HCT116 (cell line): ENCODE measurements at regions not wholly inside any gene's neighbourhood (a gene's known extent, or its start where the extent isn't known, plus 50 kb on each side); places are given as distances from the start of the nearest gene placed in this dataset.

Experiments
- CBX3 ChIP-seq: IDR thresholded peaks from 2 replicates; pipeline ENCODE4 v1.6.1; 2012; ENCODE audit warnings: low read depth
- EGR1 ChIP-seq: IDR thresholded peaks from 2 replicates; pipeline ENCODE4 v1.6.1; 2012; ENCODE audit warnings: low read depth
- ELF1 ChIP-seq: IDR thresholded peaks from 2 replicates; pipeline ENCODE4 v1.6.1; 2012; ENCODE audit warnings: low read depth, borderline replicate concordance
- EZH2 ChIP-seq: fragments of 200-600 bp; sonication (generic); IDR thresholded peaks from 2 replicates; pipeline ENCODE4 v1.6.1; 2017; ENCODE audit warnings: antibody characterized with exemption, mixed run types
- EZH2phosphoT487 ChIP-seq: fragments of 200-600 bp; IDR thresholded peaks from 2 replicates; pipeline ENCODE4 v1.6.1; 2018; ENCODE audit warnings: antibody characterized with exemption, borderline replicate concordance
- MAX ChIP-seq: IDR thresholded peaks from 2 replicates; pipeline ENCODE4 v1.6.1; 2012
- POLR2A ChIP-seq: IDR thresholded peaks from 2 replicates; pipeline ENCODE4 v1.7.0; 2011; ENCODE audit warnings: borderline replicate concordance; ENCODE audit not compliant: insufficient read depth, insufficient read length; ENCODE audit errors: extremely low read depth
- SP1 ChIP-seq: IDR thresholded peaks from 2 replicates; pipeline ENCODE4 v1.6.1; 2012; ENCODE audit warnings: low read depth
- ZFX ChIP-seq: fragments of 450-650 bp; IDR thresholded peaks from 2 replicates; pipeline ENCODE4 v1.6.1; 2017
- ZNF274 ChIP-seq: fragments of 200-500 bp; sonication (Bioruptor generic); IDR thresholded peaks from 2 replicates; pipeline ENCODE4 v1.6.1; 2014; ENCODE audit warnings: mild to moderate bottlenecking, low read depth, low read length, inconsistent platforms
- TF ChIP-seq, protein P1 (sequence below), 3 experiments: fragments of 200-600 bp in 1 of 3; sonication (generic) in 1 of 3; IDR thresholded peaks in 2 of 3; conservative IDR thresholded peaks in 1 of 3; 2 replicates each; pipeline ENCODE4 v1.5.1; 2012 to 2017; ENCODE audit warnings: low read depth in 2 of 3, low read length in 2 of 3, antibody characterized with exemption in 1 of 3, borderline replicate concordance in 1 of 3, control low read depth in 1 of 3, mild to moderate bottlenecking in 1 of 3, mixed read lengths in 1 of 3, mixed run types in 1 of 3, moderate library complexity in 1 of 3; ENCODE audit not compliant: insufficient read depth in 1 of 3

GRCh38 chr4:29405116-29405515, 1315.1 kb upstream of the PCDH7 start:
- TF ChIP-seq CBX3 (no peak), EZH2phosphoT487 (no peak), EZH2 (no peak), POLR2A (no peak), MAX (no peak), ZFX (no peak), ZNF274 (no peak), SP1 (no peak), ELF1 (no peak), EGR1 (no peak)
- TF ChIP-seq, protein P1, sequence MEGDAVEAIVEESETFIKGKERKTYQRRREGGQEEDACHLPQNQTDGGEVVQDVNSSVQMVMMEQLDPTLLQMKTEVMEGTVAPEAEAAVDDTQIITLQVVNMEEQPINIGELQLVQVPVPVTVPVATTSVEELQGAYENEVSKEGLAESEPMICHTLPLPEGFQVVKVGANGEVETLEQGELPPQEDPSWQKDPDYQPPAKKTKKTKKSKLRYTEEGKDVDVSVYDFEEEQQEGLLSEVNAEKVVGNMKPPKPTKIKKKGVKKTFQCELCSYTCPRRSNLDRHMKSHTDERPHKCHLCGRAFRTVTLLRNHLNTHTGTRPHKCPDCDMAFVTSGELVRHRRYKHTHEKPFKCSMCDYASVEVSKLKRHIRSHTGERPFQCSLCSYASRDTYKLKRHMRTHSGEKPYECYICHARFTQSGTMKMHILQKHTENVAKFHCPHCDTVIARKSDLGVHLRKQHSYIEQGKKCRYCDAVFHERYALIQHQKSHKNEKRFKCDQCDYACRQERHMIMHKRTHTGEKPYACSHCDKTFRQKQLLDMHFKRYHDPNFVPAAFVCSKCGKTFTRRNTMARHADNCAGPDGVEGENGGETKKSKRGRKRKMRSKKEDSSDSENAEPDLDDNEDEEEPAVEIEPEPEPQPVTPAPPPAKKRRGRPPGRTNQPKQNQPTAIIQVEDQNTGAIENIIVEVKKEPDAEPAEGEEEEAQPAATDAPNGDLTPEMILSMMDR (IDR thresholded peaks at IDR 0.05 in 2 of 3, conservative IDR thresholded peaks at IDR 0.05 in 1 of 3; ENCODE audit: borderline replicate concordance in 1 of 3, insufficient read depth in 1 of 3, low read depth in 2 of 3, low read length in 2 of 3), result no peak
